SK-N-SH treated with all-trans-retinoic acid at 6 μM for 48 hours (cell line): ENCODE measurements at regions not wholly inside any gene's neighbourhood (a gene's known extent, or its start where the extent isn't known, plus 50 kb on each side); places are given as distances from the start of the nearest gene placed in this dataset.
A peak's percentile ranks its signal among the peaks of the same experiment; 100 is the strongest.

Experiments used
- ATAC-seq: fragments of 200-7000 bp; cut with Tn5 transposase; 3 replicates; pipeline ENCODE4 v1.9.1; 2020; ENCODE audit warnings: mild to moderate bottlenecking, moderate library complexity
- ARNTL ChIP-seq: fragments of 450-650 bp; formaldehyde crosslinking; IDR thresholded peaks from 2 replicates; pipeline ENCODE4 v1.5.0; 2020; ENCODE audit warnings: low read depth, mild to moderate bottlenecking, moderate library complexity, borderline replicate concordance
- BACH2 ChIP-seq: fragments of 250-450 bp; sonication (Bioruptor Pico); IDR thresholded peaks from 2 replicates; pipeline ENCODE4 v1.9.0; 2021; ENCODE audit warnings: mild to moderate bottlenecking, borderline replicate concordance
- ESRRG ChIP-seq: fragments of 250-450 bp; sonication (Bioruptor Pico); IDR thresholded peaks from 2 replicates; pipeline ENCODE4 v1.6.1; 2021; ENCODE audit warnings: mild to moderate bottlenecking
- GLIS3 ChIP-seq: fragments of 250-450 bp; sonication (Bioruptor Pico); IDR thresholded peaks from 2 replicates; pipeline ENCODE4 v1.5.0; 2020; ENCODE audit warnings: mild to moderate bottlenecking, moderate library complexity
- ISL1 ChIP-seq: fragments of 250-450 bp; sonication (Bioruptor Pico); IDR thresholded peaks from 2 replicates; pipeline ENCODE4 v2.1.2; 2022; ENCODE audit warnings: mild to moderate bottlenecking, moderate library complexity
- OSR1 ChIP-seq: fragments of 250-450 bp; sonication (Bioruptor Pico); IDR thresholded peaks from 2 replicates; pipeline ENCODE4 v1.8.0; 2022; ENCODE audit warnings: moderate library complexity, mild to moderate bottlenecking, inconsistent platforms
- POU6F1 ChIP-seq: fragments of 250-450 bp; sonication (Bioruptor Pico); IDR thresholded peaks from 2 replicates; pipeline ENCODE4 v1.8.0; 2021; ENCODE audit warnings: low read depth, mild to moderate bottlenecking, moderate library complexity, borderline replicate concordance
- PPARA ChIP-seq: fragments of 250-450 bp; sonication (Bioruptor Pico); IDR thresholded peaks from 2 replicates; pipeline ENCODE4 v1.5.0; 2020; ENCODE audit warnings: mild to moderate bottlenecking, borderline replicate concordance
- RARB ChIP-seq: fragments of 250-450 bp; sonication (Bioruptor Pico); IDR thresholded peaks from 2 replicates; pipeline ENCODE4 v1.8.0; 2021; ENCODE audit warnings: mild to moderate bottlenecking, moderate library complexity
- TCF4 ChIP-seq: fragments of 250-450 bp; sonication (Bioruptor Pico); IDR thresholded peaks from 2 replicates; pipeline ENCODE4 v1.8.0; 2021; ENCODE audit warnings: mild to moderate bottlenecking, moderate library complexity, borderline replicate concordance
- TOX ChIP-seq: fragments of 250-450 bp; sonication (Bioruptor Pico); IDR thresholded peaks from 2 replicates; pipeline ENCODE4 v1.8.0; 2021; ENCODE audit warnings: mild to moderate bottlenecking, moderate library complexity, borderline replicate concordance
- ZC3H10 ChIP-seq: fragments of 250-450 bp; sonication (Bioruptor Pico); IDR thresholded peaks from 2 replicates; pipeline ENCODE4 v1.5.1; 2021; ENCODE audit warnings: mild to moderate bottlenecking, moderate library complexity
- ZFP3 ChIP-seq: fragments of 250-450 bp; sonication (Bioruptor Pico); IDR thresholded peaks from 2 replicates; pipeline ENCODE4 v1.5.0; 2020; ENCODE audit warnings: mild to moderate bottlenecking, moderate library complexity
- ZFP30 ChIP-seq: fragments of 450-650 bp; formaldehyde crosslinking; IDR thresholded peaks from 2 replicates; pipeline ENCODE4 v1.5.0; 2022; ENCODE audit warnings: mild to moderate bottlenecking, moderate library complexity
- ZNF8 ChIP-seq: fragments of 450-650 bp; formaldehyde crosslinking; IDR thresholded peaks from 2 replicates; pipeline ENCODE4 v1.5.0; 2020; ENCODE audit warnings: mild to moderate bottlenecking, moderate library complexity
- TF ChIP-seq, protein P1 (sequence below): fragments of 250-450 bp; sonication (Bioruptor Pico); IDR thresholded peaks from 2 replicates; pipeline ENCODE4 v1.5.0; 2020; ENCODE audit warnings: mild to moderate bottlenecking, moderate library complexity
- TF ChIP-seq, protein P2 (sequence below): fragments of 250-450 bp; sonication (Bioruptor Pico); IDR thresholded peaks from 2 replicates; pipeline ENCODE4 v1.8.0; 2020; ENCODE audit warnings: mild to moderate bottlenecking, moderate library complexity, borderline replicate concordance

GRCh38 chr6:40881501-40881900, 157.5 kb downstream of the UNC5CL start:
- TF ChIP-seq ZFP30 (CRISPR knock-in tag) (no peak), OSR1 (CRISPR knock-in tag) (no peak), TOX (CRISPR knock-in tag) (no peak), ZC3H10 (CRISPR knock-in tag) (no peak), PPARA (CRISPR knock-in tag) (no peak), GLIS3 (no peak), TCF4 (CRISPR knock-in tag) (no peak), ISL1 (no peak), ZFP3 (no peak), RARB (CRISPR knock-in tag) (no peak), POU6F1 (CRISPR knock-in tag) (no peak), ARNTL (no peak)
- TF ChIP-seq, protein P1, sequence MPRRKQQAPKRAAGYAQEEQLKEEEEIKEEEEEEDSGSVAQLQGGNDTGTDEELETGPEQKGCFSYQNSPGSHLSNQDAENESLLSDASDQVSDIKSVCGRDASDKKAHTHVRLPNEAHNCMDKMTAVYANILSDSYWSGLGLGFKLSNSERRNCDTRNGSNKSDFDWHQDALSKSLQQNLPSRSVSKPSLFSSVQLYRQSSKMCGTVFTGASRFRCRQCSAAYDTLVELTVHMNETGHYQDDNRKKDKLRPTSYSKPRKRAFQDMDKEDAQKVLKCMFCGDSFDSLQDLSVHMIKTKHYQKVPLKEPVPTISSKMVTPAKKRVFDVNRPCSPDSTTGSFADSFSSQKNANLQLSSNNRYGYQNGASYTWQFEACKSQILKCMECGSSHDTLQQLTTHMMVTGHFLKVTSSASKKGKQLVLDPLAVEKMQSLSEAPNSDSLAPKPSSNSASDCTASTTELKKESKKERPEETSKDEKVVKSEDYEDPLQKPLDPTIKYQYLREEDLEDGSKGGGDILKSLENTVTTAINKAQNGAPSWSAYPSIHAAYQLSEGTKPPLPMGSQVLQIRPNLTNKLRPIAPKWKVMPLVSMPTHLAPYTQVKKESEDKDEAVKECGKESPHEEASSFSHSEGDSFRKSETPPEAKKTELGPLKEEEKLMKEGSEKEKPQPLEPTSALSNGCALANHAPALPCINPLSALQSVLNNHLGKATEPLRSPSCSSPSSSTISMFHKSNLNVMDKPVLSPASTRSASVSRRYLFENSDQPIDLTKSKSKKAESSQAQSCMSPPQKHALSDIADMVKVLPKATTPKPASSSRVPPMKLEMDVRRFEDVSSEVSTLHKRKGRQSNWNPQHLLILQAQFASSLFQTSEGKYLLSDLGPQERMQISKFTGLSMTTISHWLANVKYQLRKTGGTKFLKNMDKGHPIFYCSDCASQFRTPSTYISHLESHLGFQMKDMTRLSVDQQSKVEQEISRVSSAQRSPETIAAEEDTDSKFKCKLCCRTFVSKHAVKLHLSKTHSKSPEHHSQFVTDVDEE (CRISPR knock-in tag), result no peak
- ATAC-seq, result no peak

DNA sequence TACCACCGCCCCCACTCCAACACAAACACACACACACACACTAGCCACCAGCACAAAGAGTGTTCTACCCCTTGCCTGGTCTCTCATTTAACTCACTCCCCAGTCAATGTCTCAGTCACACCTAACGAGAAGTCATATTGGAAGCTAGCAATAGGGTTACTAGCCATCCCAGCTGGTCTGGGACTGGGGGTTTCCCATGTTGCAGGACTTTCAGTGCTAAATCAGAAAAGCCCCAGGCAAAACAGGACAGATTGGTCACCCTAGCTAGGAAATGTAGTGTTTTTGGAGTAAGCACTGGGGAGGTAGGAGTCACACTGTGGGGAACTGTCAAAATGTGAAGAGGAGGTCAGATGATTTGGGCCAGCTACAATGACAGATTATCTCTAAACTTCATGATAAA, 158.1 kb downstream of the UNC5CL start:
- ATAC-seq, result no peak
- TF ChIP-seq BACH2 (no peak), GLIS3 (no peak), ZNF8 (CRISPR knock-in tag) (no peak), ZFP3 (no peak), ZC3H10 (CRISPR knock-in tag) (no peak), PPARA (CRISPR knock-in tag) (no peak), ESRRG (CRISPR knock-in tag) (no peak), ISL1 (no peak), RARB (CRISPR knock-in tag) (no peak)
- TF ChIP-seq, protein P1 (CRISPR knock-in tag), result no peak
- TF ChIP-seq, protein P2, sequence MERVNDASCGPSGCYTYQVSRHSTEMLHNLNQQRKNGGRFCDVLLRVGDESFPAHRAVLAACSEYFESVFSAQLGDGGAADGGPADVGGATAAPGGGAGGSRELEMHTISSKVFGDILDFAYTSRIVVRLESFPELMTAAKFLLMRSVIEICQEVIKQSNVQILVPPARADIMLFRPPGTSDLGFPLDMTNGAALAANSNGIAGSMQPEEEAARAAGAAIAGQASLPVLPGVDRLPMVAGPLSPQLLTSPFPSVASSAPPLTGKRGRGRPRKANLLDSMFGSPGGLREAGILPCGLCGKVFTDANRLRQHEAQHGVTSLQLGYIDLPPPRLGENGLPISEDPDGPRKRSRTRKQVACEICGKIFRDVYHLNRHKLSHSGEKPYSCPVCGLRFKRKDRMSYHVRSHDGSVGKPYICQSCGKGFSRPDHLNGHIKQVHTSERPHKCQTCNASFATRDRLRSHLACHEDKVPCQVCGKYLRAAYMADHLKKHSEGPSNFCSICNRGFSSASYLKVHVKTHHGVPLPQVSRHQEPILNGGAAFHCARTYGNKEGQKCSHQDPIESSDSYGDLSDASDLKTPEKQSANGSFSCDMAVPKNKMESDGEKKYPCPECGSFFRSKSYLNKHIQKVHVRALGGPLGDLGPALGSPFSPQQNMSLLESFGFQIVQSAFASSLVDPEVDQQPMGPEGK (CRISPR knock-in tag), result no peak

DNA sequence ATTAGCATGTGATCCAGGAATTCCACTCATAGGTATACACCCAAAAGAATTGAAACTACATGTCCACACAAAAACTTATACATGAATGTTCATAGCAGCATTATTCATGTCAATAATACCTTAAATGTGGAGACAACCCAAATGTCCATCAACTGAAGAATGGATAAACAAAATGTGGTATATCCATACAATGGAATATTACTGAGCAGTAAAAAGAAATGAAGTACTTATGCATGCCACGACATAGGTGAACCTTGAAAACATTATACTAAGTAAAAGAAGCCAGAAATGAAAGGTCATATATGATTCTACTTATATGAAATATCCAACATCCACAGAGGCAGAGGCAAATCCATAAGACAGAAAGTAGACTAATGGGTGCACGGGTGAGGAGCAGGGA, 159.9 kb downstream of the UNC5CL start:
- ATAC-seq, result no peak
- peak; percentile 99 for TF ChIP-seq ZNF8 (CRISPR knock-in tag)
- TF ChIP-seq ZFP30 (CRISPR knock-in tag), result no peak
- TF ChIP-seq, protein P2 (CRISPR knock-in tag), result no peak
- TF ChIP-seq TOX (CRISPR knock-in tag), result no peak
- TF ChIP-seq GLIS3, result no peak
- TF ChIP-seq, all 23 proteins: peak for 1
